Trophoblast cell (in vitro differentiated cells and primary cell): ENCODE measurements at regions not wholly inside any gene's neighbourhood (a gene's known extent, or its start where the extent isn't known, plus 50 kb on each side); places are given as distances from the start of the nearest gene placed in this dataset.

Experiments used
- DNase-seq, 2 donors: peaks; one replicate each; pipeline ENCODE4 v3.0.0-alpha.2; 2016
- H2AFZ ChIP-seq: 2 replicates; pipeline ENCODE4 v1.6.1; 2013; ENCODE audit warnings: low read length, moderate library complexity, mild to moderate bottlenecking; ENCODE audit not compliant: insufficient read depth, poor library complexity
- H2AK5ac ChIP-seq: 2 replicates; pipeline ENCODE4 v1.6.1; 2013; ENCODE audit warnings: mild to moderate bottlenecking, low read length
- H2BK120ac ChIP-seq: 2 replicates; pipeline ENCODE4 v1.6.1; 2013; ENCODE audit warnings: low read length, mild to moderate bottlenecking, moderate library complexity; ENCODE audit not compliant: insufficient read depth, poor library complexity
- H2BK12ac ChIP-seq: 2 replicates; pipeline ENCODE4 v1.6.1; 2013; ENCODE audit warnings: mild to moderate bottlenecking, low read length, moderate library complexity
- H2BK5ac ChIP-seq: 2 replicates; pipeline ENCODE4 v1.6.1; 2013; ENCODE audit warnings: low read length, low read depth, moderate library complexity, mild to moderate bottlenecking; ENCODE audit not compliant: poor library complexity
- H3K14ac ChIP-seq: 2 replicates; pipeline ENCODE4 v1.6.1; 2013; ENCODE audit warnings: mild to moderate bottlenecking, low read length
- H3K18ac ChIP-seq: 2 replicates; pipeline ENCODE4 v1.6.1; 2013; ENCODE audit warnings: mild to moderate bottlenecking, low read length
- H3K23ac ChIP-seq: 2 replicates; pipeline ENCODE4 v1.6.1; 2013; ENCODE audit warnings: low read length
- H3K27ac ChIP-seq: 2 replicates; pipeline ENCODE4 v1.5.1; 2013; ENCODE audit warnings: low read depth, mild to moderate bottlenecking, inconsistent platforms, low read length, moderate library complexity
- H3K27me3 ChIP-seq: 2 replicates; pipeline ENCODE4 v1.6.1; 2013; ENCODE audit warnings: inconsistent platforms, mild to moderate bottlenecking, low read length, moderate library complexity; ENCODE audit not compliant: insufficient read depth
- H3K36me3 ChIP-seq, 2 experiments: 1 replicate in 1 of 2; 2 replicates in 1 of 2; pipeline ENCODE4 v1.6.1; 2013; ENCODE audit warnings: low read length in 2 of 2, mild to moderate bottlenecking in 2 of 2, moderate library complexity in 1 of 2; ENCODE audit not compliant: insufficient read depth in 2 of 2, control insufficient read depth in 1 of 2
- H3K4ac ChIP-seq: 2 replicates; pipeline ENCODE4 v1.6.1; 2013; ENCODE audit warnings: low read depth, mild to moderate bottlenecking, low read length, moderate library complexity
- H3K4me1 ChIP-seq, 2 experiments: 1 replicate in 1 of 2; 2 replicates in 1 of 2; pipeline ENCODE4 v1.6.1; 2013; ENCODE audit warnings: low read length in 2 of 2, mild to moderate bottlenecking in 2 of 2, moderate library complexity in 1 of 2; ENCODE audit not compliant: insufficient read depth in 2 of 2, control insufficient read depth in 1 of 2
- H3K4me2 ChIP-seq: 2 replicates; pipeline ENCODE4 v1.6.1; 2013; ENCODE audit warnings: inconsistent platforms, mild to moderate bottlenecking, low read length, moderate library complexity
- H3K4me3 ChIP-seq: 2 replicates; pipeline ENCODE4 v1.5.1; 2013; ENCODE audit warnings: mild to moderate bottlenecking, low read depth, low read length, inconsistent platforms
- H3K79me1 ChIP-seq: one replicate; pipeline ENCODE4 v1.6.1; 2013; ENCODE audit warnings: low read length
- H3K79me2 ChIP-seq: 2 replicates; pipeline ENCODE4 v1.6.1; 2013; ENCODE audit warnings: low read length, mild to moderate bottlenecking; ENCODE audit not compliant: control insufficient read depth, insufficient read depth, poor library complexity
- H3K9ac ChIP-seq: 2 replicates; pipeline ENCODE4 v1.6.1; 2013; ENCODE audit warnings: mild to moderate bottlenecking, low read length
- H3K9me3 ChIP-seq: 2 replicates; pipeline ENCODE4 v1.6.1; 2013; ENCODE audit warnings: low read depth, mild to moderate bottlenecking, control low read depth, inconsistent platforms, low read length; ENCODE audit not compliant: insufficient read depth
- H4K12ac ChIP-seq: 2 replicates; pipeline ENCODE4 v1.6.1; 2013; ENCODE audit warnings: low read depth, mild to moderate bottlenecking, low read length, moderate library complexity
- H4K8ac ChIP-seq: 2 replicates; pipeline ENCODE4 v1.6.1; 2013; ENCODE audit warnings: low read depth, mild to moderate bottlenecking, low read length, moderate library complexity
- H4K91ac ChIP-seq: one replicate; pipeline ENCODE4 v1.6.1; 2013; ENCODE audit warnings: low read depth, mild to moderate bottlenecking, low read length, moderate library complexity
- WGBS: extraction: QIAGEN DNeasy Blood & Tissue Kit; methylation state at CpG from one replicate; pipeline ENCODE4 v1.1.7; 2013; ENCODE audit warnings: missing lambda C conversion rate; ENCODE audit not compliant: insufficient read length, insufficient coverage; ENCODE audit errors: extremely low coverage; 5-methylcytosine and 5-hydroxymethylcytosine counted together

- H2AFZ ChIP-seq, result no peak overlapping the region
- H3K79me1 ChIP-seq, result no peaks in the 10 kb centered on the region
- no peak overlapping the region for H3K4ac ChIP-seq
- no peak overlapping the region for H4K8ac ChIP-seq
- no peak overlapping the region for H2BK5ac ChIP-seq
- no peaks in the 10 kb centered on the region for H3K36me3 ChIP-seq
- no peaks in the 10 kb centered on the region for H3K27me3 ChIP-seq
- H3K14ac ChIP-seq, result no peak overlapping the region
- no peaks in the 10 kb centered on the region for H3K4me1 ChIP-seq
- no peak overlapping the region for H2AK5ac ChIP-seq
- H3K79me2 ChIP-seq, result no peaks in the 10 kb centered on the region
- no peak overlapping the region for H3K27ac ChIP-seq
- H4K91ac ChIP-seq, result no peak overlapping the region
- no peak overlapping the region for H4K12ac ChIP-seq
- DNase-seq, result no peak
- H3K18ac ChIP-seq, result no peak overlapping the region
- no peaks in the 10 kb centered on the region for H3K9me3 ChIP-seq
- no peak overlapping the region for H2BK12ac ChIP-seq
- H3K4me2 ChIP-seq, result no peak overlapping the region
- H3K4me3 ChIP-seq, result no peak overlapping the region
- H3K23ac ChIP-seq, result no peak overlapping the region
- H3K9ac ChIP-seq, result no peak overlapping the region
- no CpG with 5 or more reads among the region's 3 CpGs for WGBS
- H2BK120ac ChIP-seq, result no peak overlapping the region
Measured at GRCh38 chr15:87720235-87720634, 536.3 kb downstream of the NTRK3 start.

GRCh38 chr15:87716422-87716821, 540.1 kb downstream of the NTRK3 start:
- no peak overlapping the region for H2AK5ac ChIP-seq
- H3K27me3 ChIP-seq, result no peaks in the 10 kb centered on the region
- no peak overlapping the region for H2AFZ ChIP-seq
- H3K27ac ChIP-seq, result no peak overlapping the region
- H4K12ac ChIP-seq, result no peak overlapping the region
- no peak overlapping the region for H3K23ac ChIP-seq
- H3K9me3 ChIP-seq, result no peaks in the 10 kb centered on the region
- H3K4me1 ChIP-seq, result no peaks in the 10 kb centered on the region
- H4K91ac ChIP-seq, result no peak overlapping the region
- H4K8ac ChIP-seq, result no peak overlapping the region
- no peak overlapping the region for H2BK120ac ChIP-seq
- H3K14ac ChIP-seq, result no peak overlapping the region
- no peaks in the 10 kb centered on the region for H3K79me2 ChIP-seq
- WGBS, result no CpG with 5 or more reads among the region's 3 CpGs
- no peak overlapping the region for H2BK5ac ChIP-seq
- no peak overlapping the region for H3K4me3 ChIP-seq
- no peak for DNase-seq
- H3K4ac ChIP-seq, result no peak overlapping the region
- H3K18ac ChIP-seq, result no peak overlapping the region
- H3K36me3 ChIP-seq, result no peaks in the 10 kb centered on the region
- H3K9ac ChIP-seq, result no peak overlapping the region
- no peak overlapping the region for H3K4me2 ChIP-seq
- H2BK12ac ChIP-seq, result no peak overlapping the region
- H3K79me1 ChIP-seq, result no peaks in the 10 kb centered on the region

- H2AK5ac ChIP-seq, result no peak overlapping the region
- no peak overlapping the region for H3K4me3 ChIP-seq
- H3K18ac ChIP-seq, result no peak overlapping the region
- H4K8ac ChIP-seq, result no peak overlapping the region
- no peaks in the 10 kb centered on the region for H3K36me3 ChIP-seq
- H3K79me1 ChIP-seq, result no peaks in the 10 kb centered on the region
- H2AFZ ChIP-seq, result no peak overlapping the region
- H3K4ac ChIP-seq, result no peak overlapping the region
- no peak overlapping the region for H3K14ac ChIP-seq
- WGBS, result no CpG with 5 or more reads among the region's 1 CpG
- no peaks in the 10 kb centered on the region for H3K9me3 ChIP-seq
- no peak overlapping the region for H3K23ac ChIP-seq
- H2BK120ac ChIP-seq, result no peak overlapping the region
- no peak overlapping the region for H4K12ac ChIP-seq
- no peaks in the 10 kb centered on the region for H3K27me3 ChIP-seq
- no peaks in the 10 kb centered on the region for H3K4me1 ChIP-seq
- no peak overlapping the region for H3K9ac ChIP-seq
- no peak overlapping the region for H2BK12ac ChIP-seq
- H4K91ac ChIP-seq, result no peak overlapping the region
- H3K27ac ChIP-seq, result no peak overlapping the region
- H2BK5ac ChIP-seq, result no peak overlapping the region
- no peak for DNase-seq
- H3K4me2 ChIP-seq, result no peak overlapping the region
- no peaks in the 10 kb centered on the region for H3K79me2 ChIP-seq
Measured at GRCh38 chr15:87715252-87715651, 541.3 kb downstream of the NTRK3 start.

GRCh38 chr15:87713475-87713879, 543.1 kb downstream of the NTRK3 start:
- Histone ChIP-seq H3K79me1 (no peaks in the 10 kb centered on the region), H2AFZ (no peak overlapping the region), H2BK5ac (no peak overlapping the region), H2BK12ac (no peak overlapping the region), H4K12ac (no peak overlapping the region), H3K4me3 (no peak overlapping the region), H3K23ac (no peak overlapping the region), H4K91ac (no peak overlapping the region), H3K27me3 (no peaks in the 10 kb centered on the region), H3K14ac (no peak overlapping the region), H3K18ac (no peak overlapping the region), H2AK5ac (no peak overlapping the region), H2BK120ac (no peak overlapping the region), H3K79me2 (no peaks in the 10 kb centered on the region), H3K9me3 (no peaks in the 10 kb centered on the region), H3K36me3 (no peaks in the 10 kb centered on the region), H3K4me1 (no peaks in the 10 kb centered on the region), H3K9ac (no peak overlapping the region), H3K4ac (no peak overlapping the region), H4K8ac (no peak overlapping the region), H3K27ac (no peak overlapping the region), H3K4me2 (no peak overlapping the region)
- no CpG with 5 or more reads among the region's 1 CpG for WGBS
- DNase-seq, result no peak
